Heart left ventricle (tissue), 13 donors: ENCODE measurements at regions not wholly inside any gene's neighbourhood (a gene's known extent, or its start where the extent isn't known, plus 50 kb on each side); places are given as distances from the start of the nearest gene placed in this dataset.

Source experiments
- POLR2A ChIP-seq, 2 donors: fragments of 450-650 bp; IDR thresholded peaks; one replicate each; pipeline ENCODE4 v1.6.1; 2017; ENCODE audit warnings: antibody characterized with exemption in 2 of 2, mild to moderate bottlenecking in 2 of 2, moderate library complexity in 2 of 2
- TF ChIP-seq, protein P1 (sequence below), 12 donors: fragments of 200-600 bp; sonication (generic) in 4 of 12; IDR thresholded peaks; one replicate each; pipeline versions ENCODE4 v1.5.0 to v1.8.0; 2018 to 2022; ENCODE audit warnings: antibody characterized with exemption in 12 of 12, mild to moderate bottlenecking in 5 of 12
- donor health status: ischemic (EF 13 %, LVEDD 7.1; RV severe dilation, severe dysfunction).
- donor health status: DM: no; HTN: yes; CAD: no.
- donor health status: DM: no; HTN: no; CAD: no.
- donor health status: ischemic (EF 25% LVEDD 6.9; RV normal size, moderate dysfunction).
- donor health status: ischemic (EF 25% LVEDD 5.7; RV mildly dilated, moderate dysfunction).
- donor health status: ischemic (EF 35%, LVEDD 5.7; RV mildly dilated, moderate dysfunction).
- donor health status: nonischemic (EF 11% LVEDD 7.7; RV severe dilation, severe dysfunction).
- donor health status: DM: yes; HTN: yes; CAD: no.
- donor health status: PGD.
- donor health status: ischemic (EF 29% LVEDD 5.4; RV normal size, mild dysfunction).
- donor health status: nonischemic (EF 23%, LVEDD 6.1; RV moderate dilation, normal function).

DNA sequence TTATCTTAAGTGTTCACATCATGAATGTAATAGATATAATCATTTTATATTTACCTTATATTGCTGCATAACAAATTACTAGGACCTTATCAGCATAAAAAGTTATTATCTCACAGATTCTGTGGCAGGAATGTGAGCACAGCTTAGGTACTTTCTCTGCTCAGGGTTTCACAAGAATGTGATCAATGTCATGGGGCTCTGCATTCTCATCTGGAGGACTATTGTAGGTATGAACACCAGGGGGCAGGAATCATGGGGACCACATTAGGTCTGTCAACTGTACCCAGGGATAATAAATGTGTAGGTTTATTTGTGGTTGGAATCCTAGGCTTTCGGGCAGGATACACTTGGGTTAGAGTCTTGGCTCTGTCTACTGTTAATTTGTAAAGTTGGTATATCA lies 519.2 kb downstream of the ARAP2 start:
- no peak for TF ChIP-seq POLR2A (IDR thresholded peaks at IDR 0.05)
- TF ChIP-seq, protein P1, sequence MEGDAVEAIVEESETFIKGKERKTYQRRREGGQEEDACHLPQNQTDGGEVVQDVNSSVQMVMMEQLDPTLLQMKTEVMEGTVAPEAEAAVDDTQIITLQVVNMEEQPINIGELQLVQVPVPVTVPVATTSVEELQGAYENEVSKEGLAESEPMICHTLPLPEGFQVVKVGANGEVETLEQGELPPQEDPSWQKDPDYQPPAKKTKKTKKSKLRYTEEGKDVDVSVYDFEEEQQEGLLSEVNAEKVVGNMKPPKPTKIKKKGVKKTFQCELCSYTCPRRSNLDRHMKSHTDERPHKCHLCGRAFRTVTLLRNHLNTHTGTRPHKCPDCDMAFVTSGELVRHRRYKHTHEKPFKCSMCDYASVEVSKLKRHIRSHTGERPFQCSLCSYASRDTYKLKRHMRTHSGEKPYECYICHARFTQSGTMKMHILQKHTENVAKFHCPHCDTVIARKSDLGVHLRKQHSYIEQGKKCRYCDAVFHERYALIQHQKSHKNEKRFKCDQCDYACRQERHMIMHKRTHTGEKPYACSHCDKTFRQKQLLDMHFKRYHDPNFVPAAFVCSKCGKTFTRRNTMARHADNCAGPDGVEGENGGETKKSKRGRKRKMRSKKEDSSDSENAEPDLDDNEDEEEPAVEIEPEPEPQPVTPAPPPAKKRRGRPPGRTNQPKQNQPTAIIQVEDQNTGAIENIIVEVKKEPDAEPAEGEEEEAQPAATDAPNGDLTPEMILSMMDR (IDR thresholded peaks at IDR 0.05): no peak
